ENCODE measurements at regions not wholly inside any gene's neighbourhood (a gene's known extent, or its start where the extent isn't known, plus 50 kb on each side); places are given as distances from the start of the nearest gene placed in this dataset.

- no peak overlapping the region for H2BK5ac ChIP-seq (ENCODE audit: low read depth, low read length)
- TF ChIP-seq CHD1 (IDR thresholded peaks at IDR 0.05; ENCODE audit: low read depth, low read length) (no peak), EGR1 (IDR thresholded peaks at IDR 0.05; ENCODE audit: borderline replicate concordance, low read depth, low read length) (no peak), GTF2F1 (IDR thresholded peaks at IDR 0.05; ENCODE audit: borderline replicate concordance, low read depth, low read length) (no peak), JUND (IDR thresholded peaks at IDR 0.05; ENCODE audit: low read length) (no peak), MAFK (IDR thresholded peaks at IDR 0.05; ENCODE audit: low read depth, low read length) (no peak), EP300 (IDR thresholded peaks at IDR 0.05; ENCODE audit: borderline replicate concordance in 1 of 2, low read depth in 2 of 2, low read length in 2 of 2) (no peak), TEAD4 (IDR thresholded peaks at IDR 0.05; ENCODE audit: low read depth, low read length) (no peak), GABPA (IDR thresholded peaks at IDR 0.05; ENCODE audit: borderline replicate concordance, insufficient read depth, low read length) (no peak), HDAC2 (IDR thresholded peaks at IDR 0.05; ENCODE audit: borderline replicate concordance in 1 of 2, low read depth in 2 of 2, low read length in 2 of 2) (no peak), ZNF274 (IDR thresholded peaks at IDR 0.05; ENCODE audit: borderline replicate concordance, extremely low read depth, low read length) (no peak), TAF1 (IDR thresholded peaks at IDR 0.05; ENCODE audit: low read depth, low read length) (no peak), NANOG (IDR thresholded peaks at IDR 0.05; ENCODE audit: insufficient read depth, low read depth, low read length, poor library complexity, severe bottlenecking) (no peak)
- no peaks in the 10 kb centered on the region for H3K27me3 ChIP-seq (replicated peaks in 1 of 4; ENCODE audit: control insufficient read depth in 3 of 4, extremely low read depth in 1 of 4, insufficient read depth in 3 of 4, low read length in 3 of 4)
- ChIA-PET POLR2A (ENCODE audit: partially characterized antibody) (no interaction called here), CTCF (ENCODE audit: partially characterized antibody) (interaction anchor here (1.5 to 1.6 kb wide), 3 partner anchors 30 to 86 kb away, joined by 4 read pairs; no protein-coding TSS in a partner anchor)
- no peak overlapping the region for H3K23ac ChIP-seq (ENCODE audit: insufficient read length)
- no peaks in the 10 kb centered on the region for H3K23me2 ChIP-seq (ENCODE audit: low read depth, low read length)
- no peak overlapping the region for H2BK12ac ChIP-seq (ENCODE audit: low read depth, low read length)
- FAIRE-seq (no peak), DNase-seq (ENCODE audit: low read depth in 1 of 2, low spot score in 2 of 2) (no peak)
- no peak overlapping the region for H2BK15ac ChIP-seq (ENCODE audit: low read length)
- no peak overlapping the region for H3K4me3 ChIP-seq (ENCODE audit: extremely low read depth in 1 of 4, insufficient read depth in 2 of 4, low read depth in 3 of 4, low read length in 4 of 4)
- no peaks in the 10 kb centered on the region for H3K36me3 ChIP-seq (ENCODE audit: control insufficient read depth in 2 of 4, insufficient read depth in 4 of 4, low read length in 3 of 4)
- H4K5ac ChIP-seq (ENCODE audit: insufficient read length, low read depth, low read length): no peak overlapping the region
- H4K91ac ChIP-seq (replicated peaks; ENCODE audit: insufficient read length, low read length): no peak overlapping the region
- H3K4me2 ChIP-seq (ENCODE audit: insufficient read depth in 1 of 2, low read depth in 2 of 2, low read length in 2 of 2): no peak overlapping the region
- H2BK120ac ChIP-seq (replicated peaks; ENCODE audit: low read depth, low read length): no peak overlapping the region
- no peaks in the 10 kb centered on the region for H3K79me1 ChIP-seq (ENCODE audit: low read depth, low read length)
- no peak overlapping the region for H3K4ac ChIP-seq (replicated peaks; ENCODE audit: insufficient read length, low read depth, low read length)
- H3K9ac ChIP-seq (replicated peaks in 1 of 4; ENCODE audit: extremely low read depth in 1 of 4, low read depth in 3 of 4, low read length in 3 of 4): no peak overlapping the region; a peak in 1 of 7 replicates
- H3K4me1 ChIP-seq (replicated peaks in 1 of 4; ENCODE audit: control insufficient read depth in 3 of 4, insufficient read depth in 4 of 4, low read length in 3 of 4): no peaks in the 10 kb centered on the region
- no peak overlapping the region for H2AFZ ChIP-seq (ENCODE audit: low read length)
- no peak overlapping the region for H2AK5ac ChIP-seq (ENCODE audit: low read depth, low read length)
- H3K79me2 ChIP-seq (ENCODE audit: control insufficient read depth in 1 of 2, insufficient read depth in 2 of 2, low read length in 2 of 2): no peaks in the 10 kb centered on the region
- H4K8ac ChIP-seq (ENCODE audit: extremely low read depth, insufficient read depth, low read length): no peak overlapping the region
- peaks cover 0 to 1% of the 10 kb centered on the region in 2 experiments for H4K20me1 ChIP-seq (replicated peaks in 1 of 2; ENCODE audit: control insufficient read depth in 1 of 2, insufficient read depth in 2 of 2, low read length in 2 of 2)
- no peak overlapping the region for H3K14ac ChIP-seq (ENCODE audit: insufficient read length)
- no peak overlapping the region for H3K18ac ChIP-seq (ENCODE audit: extremely low read depth, low read length)
- no peak overlapping the region for H2BK20ac ChIP-seq (ENCODE audit: low read length)
- no peaks in the 10 kb centered on the region for H3K9me3 ChIP-seq (ENCODE audit: insufficient read depth in 2 of 2, low read depth in 1 of 2, low read length in 1 of 2)
- WGBS, 2 experiments (ENCODE audit: extremely low coverage in 1 of 2, insufficient coverage in 1 of 2, insufficient read length in 1 of 2, insufficient replicate concordance in 2 of 2, low coverage in 1 of 2, low lambda C conversion rate in 2 of 2, missing lambda C conversion rate in 1 of 2): 96% methylated on average over 5 of the region's 5 CpGs; no CpG with 5 or more reads in 1 of the 2 experiments
- no peak overlapping the region for H3K56ac ChIP-seq (replicated peaks; ENCODE audit: insufficient read length, low read depth, low read length)
- no peak overlapping the region for H3K27ac ChIP-seq (ENCODE audit: low read depth, low read length)
These were observed 131.4 kb downstream of the GPAM start for GRCh38 chr10:112052166-112052565.

All from H1 (cell line).